BE2C (cell line): ENCODE measurements at regions not wholly inside any gene's neighbourhood (a gene's known extent, or its start where the extent isn't known, plus 50 kb on each side); places are given as distances from the start of the nearest gene placed in this dataset.

Experiments
- DNase-seq: peaks from one replicate; pipeline ENCODE4 v3.0.0-alpha.2; 2020
- H3K27me3 ChIP-seq: fragments of 250-450 bp; sonication (Bioruptor Pico); 2 replicates; pipeline ENCODE4 v1.5.1; 2020; ENCODE audit warnings: mild to moderate bottlenecking
- H3K36me3 ChIP-seq: fragments of 250-450 bp; sonication (Bioruptor Pico); 2 replicates; pipeline ENCODE4 v1.5.1; 2020; ENCODE audit warnings: mild to moderate bottlenecking
- H3K4me1 ChIP-seq: fragments of 250-450 bp; sonication (Bioruptor Pico); 2 replicates; pipeline ENCODE4 v1.5.1; 2020
- H3K4me3 ChIP-seq: 2 replicates; pipeline ENCODE4 v1.5.1; 2011; ENCODE audit warnings: low read depth, low read length
- H3K9me3 ChIP-seq: fragments of 250-450 bp; sonication (Bioruptor Pico); 2 replicates; pipeline ENCODE4 v1.5.1; 2020
- CTCF ChIP-seq: IDR thresholded peaks from 2 replicates; pipeline ENCODE4 v1.5.1; 2012; ENCODE audit warnings: mild to moderate bottlenecking, low read depth, low read length

DNA sequence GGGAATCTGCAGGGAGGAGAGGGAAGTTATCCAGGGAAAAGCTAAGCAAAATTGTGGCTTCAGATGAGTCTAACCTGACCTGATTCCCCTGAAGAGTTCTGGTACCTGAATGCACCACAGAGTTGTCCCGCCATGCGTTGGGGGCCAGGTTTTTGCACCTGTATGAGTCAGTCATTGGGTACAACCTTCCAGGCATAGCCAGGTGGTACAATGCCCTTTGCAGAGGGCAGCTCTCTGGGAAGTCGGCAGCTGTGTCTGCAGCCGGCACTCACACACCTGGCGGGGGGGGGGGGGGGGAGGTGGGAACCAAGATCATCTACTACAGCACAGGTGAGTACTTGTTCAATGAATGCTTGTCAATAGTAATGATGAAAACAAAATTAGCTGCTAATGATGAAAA lies 52.5 kb upstream of the GTF3A start:
- no peak for TF ChIP-seq CTCF
- Histone ChIP-seq H3K4me1 (no peaks in the 10 kb centered on the region), H3K27me3 (peaks cover 39% of the 10 kb centered on the region), H3K9me3 (no peaks in the 10 kb centered on the region), H3K4me3 (no peak overlapping the region), H3K36me3 (no peaks in the 10 kb centered on the region)
- DNase-seq = no peak

GRCh38 chr13:27372896-27373295 lies 51.5 kb upstream of the GTF3A start:
- peak; percentile 24 for TF ChIP-seq CTCF
- Histone ChIP-seq H3K4me1 (no peaks in the 10 kb centered on the region), H3K36me3 (no peaks in the 10 kb centered on the region), H3K4me3 (no peak overlapping the region), H3K27me3 (peaks cover 30% of the 10 kb centered on the region), H3K9me3 (no peaks in the 10 kb centered on the region)
- peak; percentile 39 for DNase-seq

- H3K9me3 ChIP-seq = no peaks in the 10 kb centered on the region
- DNase-seq = no peak
- H3K4me1 ChIP-seq = no peaks in the 10 kb centered on the region
- peaks cover 24% of the 10 kb centered on the region for H3K27me3 ChIP-seq
- no peaks in the 10 kb centered on the region for H3K36me3 ChIP-seq
- no peak for TF ChIP-seq CTCF
- no peak overlapping the region for H3K4me3 ChIP-seq
Observed at GRCh38 chr13:27374126-27374613, 50.2 kb upstream of the GTF3A start.
